ENCODE measurements at regions not wholly inside any gene's neighbourhood (a gene's known extent, or its start where the extent isn't known, plus 50 kb on each side); places are given as distances from the start of the nearest gene placed in this dataset.

- no peak for DNase-seq
Measured at GRCh38 chrX:14173873-14174272, 144.2 kb upstream of the GEMIN8 start.

GRCh38 chrX:14164828-14165227 is 135.1 kb upstream of the GEMIN8 start:
- DNase-seq: no peak

GRCh38 chrX:14125462-14125861 is 95.8 kb upstream of the GEMIN8 start:
- no peak for DNase-seq

DNA sequence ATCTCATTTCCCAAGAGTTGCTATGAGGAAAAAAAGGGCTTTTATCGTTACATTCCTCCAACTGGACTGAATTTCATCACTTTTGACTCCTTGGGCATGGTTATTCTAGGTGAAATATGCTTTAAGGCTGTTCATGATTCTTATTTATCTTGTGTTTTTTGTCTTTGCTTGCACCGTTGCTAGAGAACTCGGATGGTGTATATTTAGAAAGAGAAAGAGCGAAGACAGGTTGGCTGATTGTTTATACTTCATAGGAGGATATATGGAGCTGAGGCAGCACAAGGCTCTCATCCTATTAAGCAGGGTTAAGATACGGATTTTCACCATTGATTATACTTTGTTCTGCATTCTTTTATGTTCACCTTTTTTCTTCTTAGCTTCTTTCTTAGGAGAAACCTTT is 94.9 kb upstream of the GEMIN8 start:
- no peak for DNase-seq

GRCh38 chrX:14095702-14096101 is 66.0 kb upstream of the GEMIN8 start:
- no peak for DNase-seq

DNA sequence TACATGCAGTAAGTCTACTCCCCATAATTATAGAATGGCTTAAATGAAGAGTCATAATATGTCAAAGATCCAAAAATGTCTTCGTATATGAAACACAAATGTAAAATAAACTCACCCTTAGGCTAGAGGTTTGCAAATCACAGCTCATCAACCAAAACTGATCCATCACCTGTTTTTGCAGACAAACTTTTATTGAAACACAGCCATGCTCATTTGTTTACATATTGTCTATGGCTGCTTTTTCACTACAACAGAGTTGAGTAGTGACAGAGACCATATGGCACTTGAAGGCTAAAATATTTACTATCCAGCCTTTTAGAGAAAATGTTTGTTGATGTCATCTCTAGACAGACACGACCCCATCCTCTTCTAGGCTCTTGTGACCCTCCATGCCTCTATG is 64.5 kb upstream of the GEMIN8 start:
- DNase-seq: no peak

DNA sequence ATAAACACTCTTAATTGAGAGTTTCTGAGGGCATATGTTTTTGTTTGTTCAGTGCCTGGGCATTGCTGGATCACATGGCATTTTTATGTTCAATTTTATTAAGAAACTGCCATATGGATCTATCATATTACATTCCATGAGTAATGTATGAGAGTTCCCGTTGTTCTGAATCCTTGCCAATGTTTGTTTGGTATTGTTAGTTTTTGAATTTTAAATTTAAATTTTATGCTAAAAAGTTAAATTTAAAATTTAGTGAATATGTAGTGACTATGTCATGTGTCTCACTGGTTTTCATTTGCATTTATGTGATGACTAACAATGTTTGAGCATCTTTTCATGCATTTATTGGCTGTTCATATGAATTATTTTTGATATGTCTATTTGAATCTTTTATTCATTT is 54.8 kb upstream of the GEMIN8 start:
- no peak for DNase-seq

- no peak for DNase-seq
Measured at GRCh38 chrX:14083783-14084182, 54.1 kb upstream of the GEMIN8 start.

DNA sequence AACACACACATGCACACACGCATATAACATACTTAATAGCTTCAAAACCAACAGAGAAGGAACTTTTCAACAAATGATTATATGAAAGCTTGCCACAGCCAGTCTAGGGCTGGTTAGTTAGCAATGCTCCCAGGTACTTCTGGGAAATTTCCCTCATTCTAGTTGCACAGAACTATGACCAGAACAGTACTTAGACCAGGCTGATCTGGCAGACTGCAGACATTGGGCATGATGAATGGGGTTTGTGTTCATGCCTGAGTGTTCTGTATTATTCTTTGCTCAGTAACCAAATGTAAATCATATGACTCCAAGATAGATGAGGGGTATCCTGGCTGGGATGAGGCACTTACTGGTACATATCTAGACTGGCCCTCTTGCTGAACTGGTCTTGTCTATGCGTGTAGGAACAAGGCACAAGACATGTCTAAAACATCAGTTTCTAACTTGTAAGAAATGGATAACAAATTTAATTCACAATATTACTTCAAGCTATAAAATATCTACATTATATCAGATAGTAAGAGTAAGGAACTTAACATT is 50.3 kb upstream of the GEMIN8 start:
- no peak for DNase-seq

All from nucleus accumbens (tissue), 56 donors.